Inferior parietal cortex (tissue), 1 donor: ENCODE measurements at regions not wholly inside any gene's neighbourhood (a gene's known extent, or its start where the extent isn't known, plus 50 kb on each side); places are given as distances from the start of the nearest gene placed in this dataset.
"Not testable (repeated sequence)": the region's sequence is repeated elsewhere in the genome, so short reads cannot be mapped to it uniquely, and the experiment has no call there.

Experiments used
- DNase-seq: peaks from one replicate; pipeline ENCODE4 v3.0.0-alpha.2; 2016; ENCODE audit errors: extremely low spot score

GRCh38 chr4:118587116-118587831 is 97.9 kb upstream of the METTL14 start:
- DNase-seq, result no peak

GRCh38 chr4:118587946-118588345 is 97.2 kb upstream of the METTL14 start:
- DNase-seq, result no peak

- DNase-seq, result no peak
Observed at GRCh38 chr4:118589471-118590055, 95.6 kb upstream of the METTL14 start.

- DNase-seq, result peak; percentile 93
Observed at GRCh38 chr4:118591339-118592046, 93.7 kb upstream of the METTL14 start.

- DNase-seq, result not testable (repeated sequence)
Observed at GRCh38 chr4:118592289-118592688, 92.9 kb upstream of the METTL14 start.

GRCh38 chr4:118595883-118596282 is 89.3 kb upstream of the METTL14 start:
- DNase-seq, result not testable (repeated sequence)

GRCh38 chr4:118625097-118625496 is 60.1 kb upstream of the METTL14 start:
- not testable (repeated sequence) for DNase-seq

GRCh38 chr4:118629697-118630096 is 55.5 kb upstream of the METTL14 start:
- DNase-seq, result not testable (repeated sequence)

GRCh38 chr4:118630897-118631296 is 54.3 kb upstream of the METTL14 start:
- not testable (repeated sequence) for DNase-seq

- not testable (repeated sequence) for DNase-seq
Observed at GRCh38 chr4:118631321-118632050, 53.7 kb upstream of the METTL14 start.

- DNase-seq, result not testable (repeated sequence)
Observed at GRCh38 chr4:118633476-118633875, 51.7 kb upstream of the METTL14 start.

GRCh38 chr4:118634126-118634875 is 50.9 kb upstream of the METTL14 start:
- not testable (repeated sequence) for DNase-seq
